ENCODE measurements at regions not wholly inside any gene's neighbourhood (a gene's known extent, or its start where the extent isn't known, plus 50 kb on each side); places are given as distances from the start of the nearest gene placed in this dataset.

DNA sequence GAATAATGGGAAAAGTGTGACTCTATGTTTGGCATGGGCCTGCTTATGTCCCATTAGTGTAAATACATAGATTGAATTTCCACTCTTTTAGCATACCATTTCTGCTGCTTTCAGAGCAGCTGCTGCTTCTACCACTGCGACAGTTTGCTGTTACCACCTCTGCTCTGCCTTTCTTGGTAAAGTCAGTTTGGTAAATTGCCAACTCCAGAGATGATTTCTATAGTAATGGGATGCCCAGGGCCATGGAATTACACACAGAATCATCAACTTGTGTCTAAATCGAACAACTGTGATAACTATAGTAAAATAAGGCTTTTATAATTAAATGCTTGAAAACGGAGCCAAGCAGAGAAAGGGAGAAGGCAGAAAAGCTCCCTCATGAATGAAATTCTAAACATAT is 168.4 kb upstream of the VEPH1 start:
- Histone ChIP-seq H3K27ac (replicated peaks) (no peak overlapping the region), H3K27me3 (ENCODE audit: insufficient read depth, poor library complexity, severe bottlenecking) (no peaks in the 10 kb centered on the region), H3K4me3 (replicated peaks; ENCODE audit: insufficient read depth, low read length) (no peak overlapping the region)
- TF ChIP-seq POLR2AphosphoS5 (IDR thresholded peaks at IDR 0.05; ENCODE audit: low read depth) = no peak
- TF ChIP-seq, protein P1, sequence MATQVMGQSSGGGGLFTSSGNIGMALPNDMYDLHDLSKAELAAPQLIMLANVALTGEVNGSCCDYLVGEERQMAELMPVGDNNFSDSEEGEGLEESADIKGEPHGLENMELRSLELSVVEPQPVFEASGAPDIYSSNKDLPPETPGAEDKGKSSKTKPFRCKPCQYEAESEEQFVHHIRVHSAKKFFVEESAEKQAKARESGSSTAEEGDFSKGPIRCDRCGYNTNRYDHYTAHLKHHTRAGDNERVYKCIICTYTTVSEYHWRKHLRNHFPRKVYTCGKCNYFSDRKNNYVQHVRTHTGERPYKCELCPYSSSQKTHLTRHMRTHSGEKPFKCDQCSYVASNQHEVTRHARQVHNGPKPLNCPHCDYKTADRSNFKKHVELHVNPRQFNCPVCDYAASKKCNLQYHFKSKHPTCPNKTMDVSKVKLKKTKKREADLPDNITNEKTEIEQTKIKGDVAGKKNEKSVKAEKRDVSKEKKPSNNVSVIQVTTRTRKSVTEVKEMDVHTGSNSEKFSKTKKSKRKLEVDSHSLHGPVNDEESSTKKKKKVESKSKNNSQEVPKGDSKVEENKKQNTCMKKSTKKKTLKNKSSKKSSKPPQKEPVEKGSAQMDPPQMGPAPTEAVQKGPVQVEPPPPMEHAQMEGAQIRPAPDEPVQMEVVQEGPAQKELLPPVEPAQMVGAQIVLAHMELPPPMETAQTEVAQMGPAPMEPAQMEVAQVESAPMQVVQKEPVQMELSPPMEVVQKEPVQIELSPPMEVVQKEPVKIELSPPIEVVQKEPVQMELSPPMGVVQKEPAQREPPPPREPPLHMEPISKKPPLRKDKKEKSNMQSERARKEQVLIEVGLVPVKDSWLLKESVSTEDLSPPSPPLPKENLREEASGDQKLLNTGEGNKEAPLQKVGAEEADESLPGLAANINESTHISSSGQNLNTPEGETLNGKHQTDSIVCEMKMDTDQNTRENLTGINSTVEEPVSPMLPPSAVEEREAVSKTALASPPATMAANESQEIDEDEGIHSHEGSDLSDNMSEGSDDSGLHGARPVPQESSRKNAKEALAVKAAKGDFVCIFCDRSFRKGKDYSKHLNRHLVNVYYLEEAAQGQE (IDR thresholded peaks at IDR 0.05; ENCODE audit: insufficient replicate concordance, low read depth) = no peak
- no peak for TF ChIP-seq SPI1 (IDR thresholded peaks at IDR 0.05; ENCODE audit: borderline replicate concordance, low read depth)
- TF ChIP-seq, protein P2, sequence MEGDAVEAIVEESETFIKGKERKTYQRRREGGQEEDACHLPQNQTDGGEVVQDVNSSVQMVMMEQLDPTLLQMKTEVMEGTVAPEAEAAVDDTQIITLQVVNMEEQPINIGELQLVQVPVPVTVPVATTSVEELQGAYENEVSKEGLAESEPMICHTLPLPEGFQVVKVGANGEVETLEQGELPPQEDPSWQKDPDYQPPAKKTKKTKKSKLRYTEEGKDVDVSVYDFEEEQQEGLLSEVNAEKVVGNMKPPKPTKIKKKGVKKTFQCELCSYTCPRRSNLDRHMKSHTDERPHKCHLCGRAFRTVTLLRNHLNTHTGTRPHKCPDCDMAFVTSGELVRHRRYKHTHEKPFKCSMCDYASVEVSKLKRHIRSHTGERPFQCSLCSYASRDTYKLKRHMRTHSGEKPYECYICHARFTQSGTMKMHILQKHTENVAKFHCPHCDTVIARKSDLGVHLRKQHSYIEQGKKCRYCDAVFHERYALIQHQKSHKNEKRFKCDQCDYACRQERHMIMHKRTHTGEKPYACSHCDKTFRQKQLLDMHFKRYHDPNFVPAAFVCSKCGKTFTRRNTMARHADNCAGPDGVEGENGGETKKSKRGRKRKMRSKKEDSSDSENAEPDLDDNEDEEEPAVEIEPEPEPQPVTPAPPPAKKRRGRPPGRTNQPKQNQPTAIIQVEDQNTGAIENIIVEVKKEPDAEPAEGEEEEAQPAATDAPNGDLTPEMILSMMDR (IDR thresholded peaks at IDR 0.05; ENCODE audit: insufficient read depth, low read length) = no peak
- no peak for TF ChIP-seq GABPA (IDR thresholded peaks at IDR 0.05; ENCODE audit: low read depth)
- no peak for DNase-seq (ENCODE audit: low read depth in 1 of 2, low spot score in 1 of 2)

DNA sequence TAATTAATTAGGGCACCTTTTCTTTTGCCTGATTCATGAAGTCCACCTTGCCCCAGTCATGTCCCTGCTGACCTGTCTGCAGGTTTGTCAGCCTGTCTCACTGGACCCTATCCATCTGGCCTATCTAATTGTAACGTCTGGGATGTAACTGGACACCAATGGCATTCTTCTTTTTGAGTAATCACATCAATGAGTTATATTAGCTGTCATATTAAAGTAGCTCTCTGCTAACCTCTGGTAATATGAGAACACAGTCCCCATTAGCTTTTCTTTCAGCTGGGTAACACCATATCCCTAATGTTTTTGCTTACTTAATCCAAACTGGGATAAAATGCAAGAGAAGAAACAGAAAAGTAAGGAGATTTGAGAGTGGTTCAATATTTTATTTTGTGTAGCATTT is 166.2 kb upstream of the VEPH1 start:
- DNase-seq (ENCODE audit: low read depth in 1 of 2, low spot score in 1 of 2) = no peak
- Histone ChIP-seq H3K27ac (replicated peaks) (no peak overlapping the region), H3K4me3 (replicated peaks; ENCODE audit: insufficient read depth, low read length) (no peak overlapping the region), H3K27me3 (ENCODE audit: insufficient read depth, poor library complexity, severe bottlenecking) (no peaks in the 10 kb centered on the region)
- TF ChIP-seq, protein P1 (IDR thresholded peaks at IDR 0.05; ENCODE audit: insufficient replicate concordance, low read depth) = no peak
- TF ChIP-seq GABPA (IDR thresholded peaks at IDR 0.05; ENCODE audit: low read depth) (no peak), POLR2AphosphoS5 (IDR thresholded peaks at IDR 0.05; ENCODE audit: low read depth) (no peak), SPI1 (IDR thresholded peaks at IDR 0.05; ENCODE audit: borderline replicate concordance, low read depth) (no peak)
- TF ChIP-seq, protein P2 (IDR thresholded peaks at IDR 0.05; ENCODE audit: insufficient read depth, low read length) = no peak

DNA sequence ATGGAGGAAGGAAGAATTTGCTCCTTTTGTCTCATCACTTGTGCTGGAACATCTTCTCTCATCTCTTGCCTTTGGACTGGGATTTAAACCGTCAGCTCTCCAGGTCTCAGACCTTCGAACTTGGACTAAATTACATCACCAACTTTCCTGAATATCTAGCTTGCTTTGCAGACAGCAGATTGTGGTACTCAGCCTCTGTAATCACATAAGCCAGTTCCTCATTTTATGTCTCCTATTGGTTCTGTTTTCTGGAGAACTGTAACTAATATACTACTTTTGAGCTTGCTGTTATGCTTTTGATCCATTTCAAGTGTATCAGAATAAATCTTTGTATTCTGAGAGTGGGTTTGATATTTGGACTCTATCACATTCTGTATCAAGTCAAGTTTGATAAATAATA is 164.3 kb upstream of the VEPH1 start:
- H3K27ac ChIP-seq (replicated peaks) = no peak overlapping the region
- H3K27me3 ChIP-seq (ENCODE audit: insufficient read depth, poor library complexity, severe bottlenecking) = no peaks in the 10 kb centered on the region
- no peak overlapping the region for H3K4me3 ChIP-seq (replicated peaks; ENCODE audit: insufficient read depth, low read length)
- no peak for DNase-seq (ENCODE audit: low read depth in 1 of 2, low spot score in 1 of 2)
- TF ChIP-seq SPI1 (IDR thresholded peaks at IDR 0.05; ENCODE audit: borderline replicate concordance, low read depth) (peak; percentile 94), GABPA (IDR thresholded peaks at IDR 0.05; ENCODE audit: low read depth) (no peak), POLR2AphosphoS5 (IDR thresholded peaks at IDR 0.05; ENCODE audit: low read depth) (no peak)
- TF ChIP-seq, protein P2 (IDR thresholded peaks at IDR 0.05; ENCODE audit: insufficient read depth, low read length) = no peak
- TF ChIP-seq, protein P1 (IDR thresholded peaks at IDR 0.05; ENCODE audit: insufficient replicate concordance, low read depth) = no peak

All from HL-60 (cell line).